ENCODE measurements at regions not wholly inside any gene's neighbourhood (a gene's known extent, or its start where the extent isn't known, plus 50 kb on each side); places are given as distances from the start of the nearest gene placed in this dataset.

- Histone ChIP-seq H3K27ac (ENCODE audit: low read depth) (no peak overlapping the region), H3K4me2 (peak overlapping the region; percentile 58), H3K4me3 (no peak overlapping the region), H3K4me1 (ENCODE audit: insufficient read depth) (peaks cover 42% of the 10 kb centered on the region), H4K20me1 (replicated peaks; ENCODE audit: insufficient read depth) (no peaks in the 10 kb centered on the region), H2AFZ (peak overlapping the region; percentile 35; the same call in 1 of the 2 replicates), H3F3A (replicated peaks; ENCODE audit: low read depth) (no peaks in the 10 kb centered on the region), H3K79me2 (replicated peaks; ENCODE audit: insufficient read depth) (no peaks in the 10 kb centered on the region), H3K27me3 (ENCODE audit: insufficient read depth) (no peaks in the 10 kb centered on the region), H3K9me2 (ENCODE audit: insufficient read depth) (no peaks in the 10 kb centered on the region), H3K36me3 (ENCODE audit: insufficient read depth) (no peaks in the 10 kb centered on the region)
- Mint-ChIP-seq H3K27ac (no peak overlapping the region), H3K4me1 (peaks cover 42% of the 10 kb centered on the region), H3K36me3 (ENCODE audit: low read depth) (no peaks in the 10 kb centered on the region), H3K9me3 (no peaks in the 10 kb centered on the region), H3K27me3 (ENCODE audit: insufficient read depth, low read depth, poor library complexity) (no peaks in the 10 kb centered on the region), H3K4me3 (no peak overlapping the region)
- TF ChIP-seq CTCF (conservative IDR thresholded peaks at IDR 0.05; ENCODE audit: low read depth in 2 of 2) (no peak), EZH2phosphoT487 (IDR thresholded peaks at IDR 0.05; ENCODE audit: unreplicated experiment) (no peak), JUNB (IDR thresholded peaks at IDR 0.05; ENCODE audit: unreplicated experiment) (no peak), ZNF331 (CRISPR knock-in tag; IDR thresholded peaks at IDR 0.05; ENCODE audit: low read depth) (no peak)
- ATAC-seq (0 out of 3 replicates have a peak, but pooled peaks have one; percentile 23), DNase-seq (ENCODE audit: low spot score) (no peak)
These were observed 303.9 kb downstream of the CPS1 start for GRCh38 chr2:210860276-210860675.

- peak overlapping the region; percentile 36; the same call in 1 of the 2 replicates for H3K27ac Mint-ChIP-seq
- H2AFZ ChIP-seq = peak overlapping the region; percentile 35; the same call in 1 of the 2 replicates
- ATAC-seq (no peak), DNase-seq (ENCODE audit: low spot score) (no peak)
- H4K20me1 ChIP-seq (replicated peaks; ENCODE audit: insufficient read depth) = no peaks in the 10 kb centered on the region
- no peak overlapping the region for H3K4me3 Mint-ChIP-seq
- no peaks in the 10 kb centered on the region for H3K9me2 ChIP-seq (ENCODE audit: insufficient read depth)
- no peak overlapping the region for H3K27ac ChIP-seq (ENCODE audit: low read depth)
- no peak overlapping the region for H3K4me3 ChIP-seq
- no peaks in the 10 kb centered on the region for H3K27me3 Mint-ChIP-seq (ENCODE audit: insufficient read depth, low read depth, poor library complexity)
- H3K36me3 Mint-ChIP-seq (ENCODE audit: low read depth) = no peaks in the 10 kb centered on the region
- H3K27me3 ChIP-seq (ENCODE audit: insufficient read depth) = no peaks in the 10 kb centered on the region
- no peaks in the 10 kb centered on the region for H3K9me3 Mint-ChIP-seq
- H3K36me3 ChIP-seq (ENCODE audit: insufficient read depth) = no peaks in the 10 kb centered on the region
- peaks cover 42% of the 10 kb centered on the region for H3K4me1 ChIP-seq (ENCODE audit: insufficient read depth)
- peaks cover 42% of the 10 kb centered on the region for H3K4me1 Mint-ChIP-seq
- H3K4me2 ChIP-seq = peak overlapping the region; percentile 58
- no peaks in the 10 kb centered on the region for H3K79me2 ChIP-seq (replicated peaks; ENCODE audit: insufficient read depth)
- H3F3A ChIP-seq (replicated peaks; ENCODE audit: low read depth) = no peaks in the 10 kb centered on the region
- TF ChIP-seq ETS1 (IDR thresholded peaks at IDR 0.05) (no peak), CREB1 (CRISPR knock-in tag; IDR thresholded peaks at IDR 0.05; ENCODE audit: low read depth) (no peak), REST (IDR thresholded peaks at IDR 0.05; ENCODE audit: unreplicated experiment) (no peak), JUNB (IDR thresholded peaks at IDR 0.05; ENCODE audit: unreplicated experiment) (no peak), ZNF462 (CRISPR knock-in tag; IDR thresholded peaks at IDR 0.05) (no peak)
These were observed 304.8 kb downstream of the CPS1 start for GRCh38 chr2:210861038-210861665.

All from GM23338 (cell line).